Mesothelial cell of epicardium (in vitro differentiated cells): ENCODE measurements at regions not wholly inside any gene's neighbourhood (a gene's known extent, or its start where the extent isn't known, plus 50 kb on each side); places are given as distances from the start of the nearest gene placed in this dataset.
A peak's percentile ranks its signal among the peaks of the same experiment; 100 is the strongest.

Experiments used
- DNase-seq, 2 experiments: peaks; one replicate each; pipeline ENCODE4 v3.0.0; 2021; ENCODE audit warnings: low spot score in 2 of 2; ENCODE audit not compliant: unreplicated experiment in 2 of 2
- H3K27ac Mint-ChIP-seq: 2 replicates; pipeline ENCODE4 v1.8.0; 2021; ENCODE audit warnings: mixed read lengths
- H3K27me3 Mint-ChIP-seq: 2 replicates; pipeline ENCODE4 v1.8.0; 2021; ENCODE audit warnings: low read depth, mixed read lengths
- H3K36me3 Mint-ChIP-seq: 2 replicates; pipeline ENCODE4 v1.8.0; 2021; ENCODE audit warnings: mixed read lengths
- H3K4me1 Mint-ChIP-seq: 2 replicates; pipeline ENCODE4 v1.8.0; 2021; ENCODE audit warnings: mixed read lengths
- H3K4me3 Mint-ChIP-seq: 2 replicates; pipeline ENCODE4 v1.8.0; 2021; ENCODE audit warnings: mild to moderate bottlenecking, moderate library complexity, mixed read lengths
- H3K9me3 Mint-ChIP-seq: 2 replicates; pipeline ENCODE4 v1.8.0; 2021; ENCODE audit warnings: mixed read lengths
- CTCF ChIP-seq: fragments of 200-600 bp; sonication (generic); IDR thresholded peaks from one replicate; pipeline ENCODE4 v1.5.0; 2021; ENCODE audit warnings: antibody characterized with exemption; ENCODE audit not compliant: unreplicated experiment

GRCh38 chr10:78744491-78745090, 324.2 kb upstream of the ZMIZ1 start:
- peaks cover 41% of the 10 kb centered on the region for H3K4me1 Mint-ChIP-seq
- TF ChIP-seq CTCF, result no peak
- H3K27me3 Mint-ChIP-seq, result no peaks in the 10 kb centered on the region
- no peaks in the 10 kb centered on the region for H3K9me3 Mint-ChIP-seq
- no peak overlapping the region for H3K4me3 Mint-ChIP-seq
- DNase-seq, result no peak
- peak overlapping the region; percentile 17 for H3K27ac Mint-ChIP-seq
- H3K36me3 Mint-ChIP-seq, result no peaks in the 10 kb centered on the region

- Mint-ChIP-seq H3K27ac (peak overlapping the region; percentile 64), H3K9me3 (no peaks in the 10 kb centered on the region), H3K36me3 (no peaks in the 10 kb centered on the region), H3K27me3 (no peaks in the 10 kb centered on the region), H3K4me1 (peaks cover 41% of the 10 kb centered on the region), H3K4me3 (no peak overlapping the region)
- no peak for DNase-seq
- no peak for TF ChIP-seq CTCF
These were observed 323.3 kb upstream of the ZMIZ1 start for GRCh38 chr10:78745441-78745840.

- Mint-ChIP-seq H3K27ac (no peak overlapping the region), H3K9me3 (no peaks in the 10 kb centered on the region), H3K4me1 (peaks cover 41% of the 10 kb centered on the region), H3K36me3 (no peaks in the 10 kb centered on the region), H3K27me3 (no peaks in the 10 kb centered on the region), H3K4me3 (no peak overlapping the region)
- no peak for DNase-seq
- TF ChIP-seq CTCF, result no peak
These were observed 322.5 kb upstream of the ZMIZ1 start for GRCh38 chr10:78746155-78746763.

- Mint-ChIP-seq H3K36me3 (no peaks in the 10 kb centered on the region), H3K27ac (peak overlapping the region; percentile 80), H3K4me1 (peaks cover 34% of the 10 kb centered on the region), H3K27me3 (no peaks in the 10 kb centered on the region), H3K9me3 (no peaks in the 10 kb centered on the region), H3K4me3 (no peak overlapping the region)
- no peak for TF ChIP-seq CTCF
- DNase-seq, result no peak
These were observed 321.1 kb upstream of the ZMIZ1 start for GRCh38 chr10:78747401-78748234.

GRCh38 chr10:78748235-78748533, 320.6 kb upstream of the ZMIZ1 start:
- H3K36me3 Mint-ChIP-seq, result no peaks in the 10 kb centered on the region
- TF ChIP-seq CTCF, result no peak
- H3K4me1 Mint-ChIP-seq, result peaks cover 34% of the 10 kb centered on the region
- DNase-seq, result no peak
- no peak overlapping the region for H3K4me3 Mint-ChIP-seq
- H3K9me3 Mint-ChIP-seq, result no peaks in the 10 kb centered on the region
- no peak overlapping the region for H3K27ac Mint-ChIP-seq
- H3K27me3 Mint-ChIP-seq, result no peaks in the 10 kb centered on the region
